HCT116 (cell line): ENCODE measurements at regions not wholly inside any gene's neighbourhood (a gene's known extent, or its start where the extent isn't known, plus 50 kb on each side); places are given as distances from the start of the nearest gene placed in this dataset.

Source experiments
- ATAC-seq: fragments of 200-7000 bp; cut with Tn5 transposase; 2 replicates; pipeline ENCODE4 v1.9.1; 2020; ENCODE audit warnings: mild to moderate bottlenecking, moderate library complexity
- BruUV-seq: library from RNA; stranded (reverse); fragments of 400-500 nt; replicated peaks from 2 replicates; lab custom pipeline; 2021; lab: Mats Ljungman, UMichigan
- CTCF ChIA-PET: fragments of 300-600 bp; sonication (Branson Sonifier 250); formaldehyde crosslinking; loops from one replicate; lab custom pipeline; 2021; ENCODE audit warnings: antibody characterized with exemption; lab: Charles Lee
- POLR2A ChIA-PET: fragments of 300-600, 350-600 bp; sonication (Branson Sonifier 250); formaldehyde crosslinking; loops from one replicate; lab custom pipeline; 2021; ENCODE audit warnings: antibody characterized with exemption; lab: Charles Lee
- RAD21 ChIA-PET, 2 experiments: fragments of 300-600 bp; sonication (Branson Sonifier 250); formaldehyde crosslinking; loops; one replicate each; lab custom pipeline; 2023; ENCODE audit warnings: low total read pairs in 2 of 2; ENCODE audit not compliant: uncharacterized antibody in 2 of 2, unreplicated experiment in 2 of 2, low non-redundant PET in 1 of 2; lab: Charles Lee
- DNase-seq: peaks from one replicate; pipeline ENCODE4 v3.0.0-alpha.2; 2010; ENCODE audit warnings: low read depth, low spot score
- H2AFZ ChIP-seq: fragments of 200-600 bp; shearing (Covaris generic), sonication (generic); 2 replicates; pipeline ENCODE4 v1.6.1; 2017; ENCODE audit warnings: low read depth, mixed run types, mixed read lengths, antibody characterized with exemption, low read length; ENCODE audit not compliant: poor library complexity, severe bottlenecking
- H3K27ac ChIP-seq: 2 replicates; pipeline ENCODE4 v1.5.1; 2012; ENCODE audit warnings: low read depth, low read length
- H3K27me3 ChIP-seq: fragments of 200-600 bp; sonication (generic); 2 replicates; pipeline ENCODE4 v1.6.1; 2016; ENCODE audit warnings: mixed run types, low read length, mixed read lengths; ENCODE audit not compliant: insufficient read depth
- H3K36me3 ChIP-seq, 2 experiments: fragments of 200-500 bp in 1 of 2; fragments of 200-600 bp in 1 of 2; sonication (Bioruptor generic) in 1 of 2; sonication (generic) in 1 of 2; 2 replicates each; pipeline versions ENCODE4 v1.5.1 to v1.6.1; 2014 to 2016; ENCODE audit warnings: low read length in 2 of 2, inconsistent platforms in 1 of 2, mixed read lengths in 1 of 2, mixed run types in 1 of 2; ENCODE audit not compliant: insufficient read depth in 2 of 2, control insufficient read depth in 1 of 2
- H3K4me1 ChIP-seq, 2 experiments: fragments of 200-600 bp in 1 of 2; sonication (generic) in 1 of 2; 2 replicates each; pipeline versions ENCODE4 v1.5.1 to v1.6.1; 2012 to 2017; ENCODE audit warnings: low read length in 2 of 2, inconsistent platforms in 1 of 2, mild to moderate bottlenecking in 1 of 2, mixed read lengths in 1 of 2, mixed run types in 1 of 2, moderate library complexity in 1 of 2; ENCODE audit not compliant: insufficient read depth in 2 of 2, control insufficient read depth in 1 of 2
- H3K4me2 ChIP-seq: fragments of 200-600 bp; sonication (generic); 2 replicates; pipeline ENCODE4 v1.6.1; 2017; ENCODE audit warnings: mixed run types, low read length, mixed read lengths
- H3K4me3 ChIP-seq, 2 experiments: fragments of 200-600 bp in 1 of 2; sonication (generic) in 1 of 2; replicated peaks in 1 of 2; 2 replicates each; pipeline ENCODE4 v1.5.1; 2011 to 2016; ENCODE audit warnings: low read length in 2 of 2, control low read depth in 1 of 2, low read depth in 1 of 2, mild to moderate bottlenecking in 1 of 2, mixed read lengths in 1 of 2, mixed run types in 1 of 2
- H3K79me2 ChIP-seq: fragments of 200-600 bp; sonication (generic); 2 replicates; pipeline ENCODE4 v1.6.1; 2017; ENCODE audit warnings: mild to moderate bottlenecking, mixed run types, low read length, moderate library complexity, mixed read lengths; ENCODE audit not compliant: insufficient read depth
- H3K9ac ChIP-seq: fragments of 200-600 bp; sonication (generic); 2 replicates; pipeline ENCODE4 v1.6.1; 2016; ENCODE audit warnings: low read length, mixed read lengths
- H3K9me2 ChIP-seq: fragments of 200-600 bp; sonication (generic), shearing (Covaris generic); 2 replicates; pipeline ENCODE4 v1.6.1; 2017; ENCODE audit warnings: mixed run types, mild to moderate bottlenecking, moderate library complexity; ENCODE audit not compliant: insufficient read depth
- H3K9me3 ChIP-seq, 2 experiments: fragments of 200-500 bp in 1 of 2; fragments of 200-600 bp in 1 of 2; sonication (Bioruptor generic) in 1 of 2; sonication (generic) in 1 of 2; 2 replicates each; pipeline ENCODE4 v1.6.1; 2014 to 2017; ENCODE audit warnings: low read length in 2 of 2, mixed read lengths in 2 of 2, inconsistent platforms in 1 of 2, low read depth in 1 of 2, mild to moderate bottlenecking in 1 of 2, mixed run types in 1 of 2, moderate library complexity in 1 of 2; ENCODE audit not compliant: control insufficient read depth in 1 of 2, insufficient read depth in 1 of 2
- H4K20me1 ChIP-seq: fragments of 200-600 bp; sonication (generic), shearing (Covaris generic); 2 replicates; pipeline ENCODE4 v1.6.1; 2017; ENCODE audit warnings: mixed run types, mild to moderate bottlenecking, moderate library complexity; ENCODE audit not compliant: insufficient read depth
- CBX3 ChIP-seq: IDR thresholded peaks from 2 replicates; pipeline ENCODE4 v1.6.1; 2012; ENCODE audit warnings: low read depth
- CEBPB ChIP-seq: IDR thresholded peaks from 2 replicates; pipeline ENCODE4 v1.6.1; 2012; ENCODE audit warnings: low read depth
- EGR1 ChIP-seq: IDR thresholded peaks from 2 replicates; pipeline ENCODE4 v1.6.1; 2012; ENCODE audit warnings: low read depth
- EZH2 ChIP-seq: fragments of 200-600 bp; sonication (generic); IDR thresholded peaks from 2 replicates; pipeline ENCODE4 v1.6.1; 2017; ENCODE audit warnings: antibody characterized with exemption, mixed run types
- FOSL1 ChIP-seq: IDR thresholded peaks from 2 replicates; pipeline ENCODE4 v1.6.1; 2012; ENCODE audit warnings: low read depth
- POLR2A ChIP-seq: IDR thresholded peaks from 2 replicates; pipeline ENCODE4 v1.7.0; 2011; ENCODE audit warnings: borderline replicate concordance; ENCODE audit not compliant: insufficient read depth, insufficient read length; ENCODE audit errors: extremely low read depth
- POLR2AphosphoS5 ChIP-seq: IDR thresholded peaks from 2 replicates; pipeline ENCODE4 v1.6.1; 2011; ENCODE audit warnings: mild to moderate bottlenecking, low read depth, low read length, moderate library complexity
- SIN3A ChIP-seq: IDR thresholded peaks from 2 replicates; pipeline ENCODE4 v1.6.1; 2012; ENCODE audit warnings: low read depth
- SP1 ChIP-seq: IDR thresholded peaks from 2 replicates; pipeline ENCODE4 v1.6.1; 2012; ENCODE audit warnings: low read depth
- SRF ChIP-seq: IDR thresholded peaks from 2 replicates; pipeline ENCODE4 v1.6.1; 2012; ENCODE audit warnings: low read depth
- YY1 ChIP-seq: IDR thresholded peaks from 2 replicates; pipeline ENCODE4 v1.6.1; 2011; ENCODE audit warnings: low read length, low read depth, moderate library complexity, mild to moderate bottlenecking; ENCODE audit not compliant: insufficient replicate concordance; ENCODE audit errors: extremely low read depth
- ZFX ChIP-seq: fragments of 450-650 bp; IDR thresholded peaks from 2 replicates; pipeline ENCODE4 v1.6.1; 2017
- ZNF274 ChIP-seq: fragments of 200-500 bp; sonication (Bioruptor generic); IDR thresholded peaks from 2 replicates; pipeline ENCODE4 v1.6.1; 2014; ENCODE audit warnings: mild to moderate bottlenecking, low read depth, low read length, inconsistent platforms
- intact Hi-C: fragments of 100-400 bp; cut with micrococcal nuclease; formaldehyde crosslinking; loops from 2 replicates; pipeline ENCODE4 v1.10.0; 2022
- TF ChIP-seq, protein P1 (sequence below): IDR thresholded peaks from 2 replicates; pipeline ENCODE4 v1.6.1; 2012
- TF ChIP-seq, protein P2 (sequence below): IDR thresholded peaks from 2 replicates; pipeline ENCODE4 v1.6.1; 2012; ENCODE audit warnings: low read depth
- TF ChIP-seq, protein P3 (sequence below): IDR thresholded peaks from 2 replicates; pipeline ENCODE4 v1.6.1; 2012
- TF ChIP-seq, protein P4 (sequence below), 3 experiments: fragments of 200-600 bp in 1 of 3; sonication (generic) in 1 of 3; IDR thresholded peaks in 2 of 3; conservative IDR thresholded peaks in 1 of 3; 2 replicates each; pipeline ENCODE4 v1.5.1; 2012 to 2017; ENCODE audit warnings: low read depth in 2 of 3, low read length in 2 of 3, antibody characterized with exemption in 1 of 3, borderline replicate concordance in 1 of 3, control low read depth in 1 of 3, mild to moderate bottlenecking in 1 of 3, mixed read lengths in 1 of 3, mixed run types in 1 of 3, moderate library complexity in 1 of 3; ENCODE audit not compliant: insufficient read depth in 1 of 3

DNA sequence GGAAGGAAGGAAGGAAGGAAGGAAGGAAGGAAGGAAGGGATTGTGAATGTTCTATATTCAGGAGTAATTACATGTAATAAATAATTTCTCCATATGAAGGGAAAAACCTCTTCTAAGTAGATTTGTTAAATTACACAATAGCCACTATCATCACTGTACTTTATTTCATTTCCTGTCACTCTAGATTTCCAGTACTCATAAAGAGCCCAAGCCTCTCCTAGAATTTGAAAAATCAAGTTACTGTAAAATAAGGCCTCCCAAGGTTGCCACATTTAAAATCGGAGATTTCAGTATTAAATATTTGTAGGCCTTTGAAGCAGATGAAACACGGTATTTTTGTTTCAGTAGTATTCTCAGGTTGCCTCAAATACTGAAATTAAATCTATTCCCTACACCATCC lies 499.0 kb downstream of the CDH10 start:
- H2AFZ ChIP-seq, result no peak overlapping the region
- no peaks in the 10 kb centered on the region for H3K4me1 ChIP-seq
- RAD21 ChIA-PET, result no interaction called here
- no peak overlapping the region for H3K4me2 ChIP-seq
- intact Hi-C loops, result no loop called here
- no TSS peak for BruUV-seq
- H3K36me3 ChIP-seq, result no peaks in the 10 kb centered on the region
- H3K9me3 ChIP-seq, result peaks cover 10 to 15% of the 10 kb centered on the region in 2 experiments; a peak in 3 of 4 replicates
- no peaks in the 10 kb centered on the region for H4K20me1 ChIP-seq
- no peak overlapping the region for H3K4me3 ChIP-seq
- ATAC-seq (no peak), DNase-seq (no peak)
- no peak overlapping the region for H3K9ac ChIP-seq
- POLR2A ChIA-PET, result no interaction called here
- no peak for TF ChIP-seq POLR2AphosphoS5
- no peak for TF ChIP-seq EGR1
- no peak for TF ChIP-seq POLR2A
- TF ChIP-seq SP1, result no peak
- TF ChIP-seq, protein P1, sequence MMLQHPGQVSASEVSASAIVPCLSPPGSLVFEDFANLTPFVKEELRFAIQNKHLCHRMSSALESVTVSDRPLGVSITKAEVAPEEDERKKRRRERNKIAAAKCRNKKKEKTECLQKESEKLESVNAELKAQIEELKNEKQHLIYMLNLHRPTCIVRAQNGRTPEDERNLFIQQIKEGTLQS, result no peak
- no peak for TF ChIP-seq EZH2
- no peak for TF ChIP-seq CBX3
- no peak for TF ChIP-seq ZFX
- no peak for TF ChIP-seq CEBPB
- TF ChIP-seq, protein P2, sequence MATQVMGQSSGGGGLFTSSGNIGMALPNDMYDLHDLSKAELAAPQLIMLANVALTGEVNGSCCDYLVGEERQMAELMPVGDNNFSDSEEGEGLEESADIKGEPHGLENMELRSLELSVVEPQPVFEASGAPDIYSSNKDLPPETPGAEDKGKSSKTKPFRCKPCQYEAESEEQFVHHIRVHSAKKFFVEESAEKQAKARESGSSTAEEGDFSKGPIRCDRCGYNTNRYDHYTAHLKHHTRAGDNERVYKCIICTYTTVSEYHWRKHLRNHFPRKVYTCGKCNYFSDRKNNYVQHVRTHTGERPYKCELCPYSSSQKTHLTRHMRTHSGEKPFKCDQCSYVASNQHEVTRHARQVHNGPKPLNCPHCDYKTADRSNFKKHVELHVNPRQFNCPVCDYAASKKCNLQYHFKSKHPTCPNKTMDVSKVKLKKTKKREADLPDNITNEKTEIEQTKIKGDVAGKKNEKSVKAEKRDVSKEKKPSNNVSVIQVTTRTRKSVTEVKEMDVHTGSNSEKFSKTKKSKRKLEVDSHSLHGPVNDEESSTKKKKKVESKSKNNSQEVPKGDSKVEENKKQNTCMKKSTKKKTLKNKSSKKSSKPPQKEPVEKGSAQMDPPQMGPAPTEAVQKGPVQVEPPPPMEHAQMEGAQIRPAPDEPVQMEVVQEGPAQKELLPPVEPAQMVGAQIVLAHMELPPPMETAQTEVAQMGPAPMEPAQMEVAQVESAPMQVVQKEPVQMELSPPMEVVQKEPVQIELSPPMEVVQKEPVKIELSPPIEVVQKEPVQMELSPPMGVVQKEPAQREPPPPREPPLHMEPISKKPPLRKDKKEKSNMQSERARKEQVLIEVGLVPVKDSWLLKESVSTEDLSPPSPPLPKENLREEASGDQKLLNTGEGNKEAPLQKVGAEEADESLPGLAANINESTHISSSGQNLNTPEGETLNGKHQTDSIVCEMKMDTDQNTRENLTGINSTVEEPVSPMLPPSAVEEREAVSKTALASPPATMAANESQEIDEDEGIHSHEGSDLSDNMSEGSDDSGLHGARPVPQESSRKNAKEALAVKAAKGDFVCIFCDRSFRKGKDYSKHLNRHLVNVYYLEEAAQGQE, result no peak
- TF ChIP-seq ZNF274, result no peak
- TF ChIP-seq, protein P3, sequence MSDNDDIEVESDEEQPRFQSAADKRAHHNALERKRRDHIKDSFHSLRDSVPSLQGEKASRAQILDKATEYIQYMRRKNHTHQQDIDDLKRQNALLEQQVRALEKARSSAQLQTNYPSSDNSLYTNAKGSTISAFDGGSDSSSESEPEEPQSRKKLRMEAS, result no peak
- TF ChIP-seq FOSL1, result no peak
- TF ChIP-seq SIN3A, result no peak
- TF ChIP-seq YY1, result no peak
- no peak for TF ChIP-seq SRF
- TF ChIP-seq, protein P4, sequence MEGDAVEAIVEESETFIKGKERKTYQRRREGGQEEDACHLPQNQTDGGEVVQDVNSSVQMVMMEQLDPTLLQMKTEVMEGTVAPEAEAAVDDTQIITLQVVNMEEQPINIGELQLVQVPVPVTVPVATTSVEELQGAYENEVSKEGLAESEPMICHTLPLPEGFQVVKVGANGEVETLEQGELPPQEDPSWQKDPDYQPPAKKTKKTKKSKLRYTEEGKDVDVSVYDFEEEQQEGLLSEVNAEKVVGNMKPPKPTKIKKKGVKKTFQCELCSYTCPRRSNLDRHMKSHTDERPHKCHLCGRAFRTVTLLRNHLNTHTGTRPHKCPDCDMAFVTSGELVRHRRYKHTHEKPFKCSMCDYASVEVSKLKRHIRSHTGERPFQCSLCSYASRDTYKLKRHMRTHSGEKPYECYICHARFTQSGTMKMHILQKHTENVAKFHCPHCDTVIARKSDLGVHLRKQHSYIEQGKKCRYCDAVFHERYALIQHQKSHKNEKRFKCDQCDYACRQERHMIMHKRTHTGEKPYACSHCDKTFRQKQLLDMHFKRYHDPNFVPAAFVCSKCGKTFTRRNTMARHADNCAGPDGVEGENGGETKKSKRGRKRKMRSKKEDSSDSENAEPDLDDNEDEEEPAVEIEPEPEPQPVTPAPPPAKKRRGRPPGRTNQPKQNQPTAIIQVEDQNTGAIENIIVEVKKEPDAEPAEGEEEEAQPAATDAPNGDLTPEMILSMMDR (IDR thresholded peaks at IDR 0.05 in 2 of 3, conservative IDR thresholded peaks at IDR 0.05 in 1 of 3; ENCODE audit: borderline replicate concordance in 1 of 3, insufficient read depth in 1 of 3, low read depth in 2 of 3, low read length in 2 of 3), result no peak
- no peaks in the 10 kb centered on the region for H3K79me2 ChIP-seq
- no peaks in the 10 kb centered on the region for H3K27me3 ChIP-seq
- no peaks in the 10 kb centered on the region for H3K9me2 ChIP-seq
- H3K27ac ChIP-seq, result no peak overlapping the region
- CTCF ChIA-PET, result no interaction called here
